K562 (cell line): ENCODE measurements at regions not wholly inside any gene's neighbourhood (a gene's known extent, or its start where the extent isn't known, plus 50 kb on each side); places are given as distances from the start of the nearest gene placed in this dataset.

Experiments used
- BDP1 ChIP-seq: IDR thresholded peaks from 3 replicates; pipeline ENCODE4 v1.6.1; 2011; ENCODE audit not compliant: insufficient read length, insufficient read depth
- CHD2 ChIP-seq: IDR thresholded peaks from 2 replicates; pipeline ENCODE4 v1.6.1; 2011; ENCODE audit warnings: low read depth, low read length
- HNRNPL ChIP-seq: fragments of 200-400 bp; formaldehyde crosslinking; IDR thresholded peaks from 2 replicates; pipeline ENCODE4 v1.6.1; 2017; ENCODE audit warnings: low read depth, mild to moderate bottlenecking, low read length
- POLR2A ChIP-seq: fragments of 450-650 bp; conservative IDR thresholded peaks from 2 replicates; pipeline ENCODE4 v1.6.1; 2016
- POLR2AphosphoS5 ChIP-seq: IDR thresholded peaks from 2 replicates; pipeline ENCODE4 v1.6.1; 2011; ENCODE audit warnings: mild to moderate bottlenecking, low read depth, low read length, moderate library complexity; ENCODE audit not compliant: control insufficient read depth, insufficient read depth
- YY1 ChIP-seq, 3 experiments: IDR thresholded peaks; 2 replicates each; pipeline ENCODE4 v1.6.1; 2011; ENCODE audit warnings: low read length in 2 of 3, mild to moderate bottlenecking in 2 of 3, moderate library complexity in 2 of 3, borderline replicate concordance in 1 of 3, control low read depth in 1 of 3, low read depth in 1 of 3; ENCODE audit not compliant: insufficient read depth in 3 of 3, insufficient replicate concordance in 2 of 3, control insufficient read depth in 1 of 3, insufficient read length in 1 of 3; ENCODE audit errors: extremely low read depth in 1 of 3
- ZKSCAN8 ChIP-seq: fragments of 200-800 bp; sonication (Bioruptor generic); IDR thresholded peaks from 2 replicates; pipeline ENCODE4 v1.6.1; 2016; ENCODE audit warnings: missing genetic modification characterization, missing compliant biosample characterization
- ZNF197 ChIP-seq: fragments of 200-800 bp; sonication (Bioruptor generic); IDR thresholded peaks from 2 replicates; pipeline ENCODE4 v1.6.1; 2016; ENCODE audit warnings: low read depth, missing genetic modification characterization, missing compliant biosample characterization
- TF ChIP-seq, protein P1 (sequence below), 3 experiments: IDR thresholded peaks in 2 of 3; conservative IDR thresholded peaks in 1 of 3; 2 replicates each; pipeline ENCODE4 v1.5.1; 2011 to 2012; ENCODE audit warnings: low read length in 3 of 3, mild to moderate bottlenecking in 3 of 3, control low read depth in 2 of 3, improper control_type of control experiment in 1 of 3, inconsistent platforms in 1 of 3, low read depth in 1 of 3, mixed read lengths in 1 of 3, moderate library complexity in 1 of 3; ENCODE audit not compliant: insufficient read depth in 2 of 3
- TF ChIP-seq, protein P2 (sequence below): sonication (generic); formaldehyde crosslinking; IDR thresholded peaks from 2 replicates; pipeline ENCODE4 v1.8.0; 2023; ENCODE audit warnings: missing genetic modification reagents, mild to moderate bottlenecking, borderline replicate concordance

DNA sequence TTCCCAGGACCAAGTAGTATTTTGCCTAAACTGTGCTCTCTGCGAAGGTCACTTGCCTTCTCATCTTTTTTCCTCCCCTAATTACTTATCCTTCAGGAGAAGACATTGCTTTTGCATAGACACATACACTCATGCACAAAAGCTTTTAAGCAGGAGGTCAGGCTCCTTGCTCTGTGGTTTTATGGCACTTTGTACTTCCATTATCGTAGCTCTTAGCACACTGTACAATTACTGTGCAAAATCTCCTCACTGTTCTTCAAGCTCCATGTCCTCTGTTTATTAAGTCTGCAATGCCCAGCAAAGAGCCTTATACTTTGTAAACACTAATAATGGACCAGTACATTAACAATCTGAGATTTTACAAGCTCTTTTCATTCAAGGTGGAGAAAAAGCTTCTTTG is 188.4 kb upstream of the GNPDA2 start:
- no peak for TF ChIP-seq HNRNPL
- TF ChIP-seq, protein P1, sequence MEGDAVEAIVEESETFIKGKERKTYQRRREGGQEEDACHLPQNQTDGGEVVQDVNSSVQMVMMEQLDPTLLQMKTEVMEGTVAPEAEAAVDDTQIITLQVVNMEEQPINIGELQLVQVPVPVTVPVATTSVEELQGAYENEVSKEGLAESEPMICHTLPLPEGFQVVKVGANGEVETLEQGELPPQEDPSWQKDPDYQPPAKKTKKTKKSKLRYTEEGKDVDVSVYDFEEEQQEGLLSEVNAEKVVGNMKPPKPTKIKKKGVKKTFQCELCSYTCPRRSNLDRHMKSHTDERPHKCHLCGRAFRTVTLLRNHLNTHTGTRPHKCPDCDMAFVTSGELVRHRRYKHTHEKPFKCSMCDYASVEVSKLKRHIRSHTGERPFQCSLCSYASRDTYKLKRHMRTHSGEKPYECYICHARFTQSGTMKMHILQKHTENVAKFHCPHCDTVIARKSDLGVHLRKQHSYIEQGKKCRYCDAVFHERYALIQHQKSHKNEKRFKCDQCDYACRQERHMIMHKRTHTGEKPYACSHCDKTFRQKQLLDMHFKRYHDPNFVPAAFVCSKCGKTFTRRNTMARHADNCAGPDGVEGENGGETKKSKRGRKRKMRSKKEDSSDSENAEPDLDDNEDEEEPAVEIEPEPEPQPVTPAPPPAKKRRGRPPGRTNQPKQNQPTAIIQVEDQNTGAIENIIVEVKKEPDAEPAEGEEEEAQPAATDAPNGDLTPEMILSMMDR (IDR thresholded peaks at IDR 0.05 in 2 of 3, conservative IDR thresholded peaks at IDR 0.05 in 1 of 3; ENCODE audit: insufficient read depth in 2 of 3, low read depth in 1 of 3, low read length in 3 of 3), result no peak
- TF ChIP-seq BDP1, result no peak
- no peak for TF ChIP-seq POLR2AphosphoS5
- TF ChIP-seq, protein P2, sequence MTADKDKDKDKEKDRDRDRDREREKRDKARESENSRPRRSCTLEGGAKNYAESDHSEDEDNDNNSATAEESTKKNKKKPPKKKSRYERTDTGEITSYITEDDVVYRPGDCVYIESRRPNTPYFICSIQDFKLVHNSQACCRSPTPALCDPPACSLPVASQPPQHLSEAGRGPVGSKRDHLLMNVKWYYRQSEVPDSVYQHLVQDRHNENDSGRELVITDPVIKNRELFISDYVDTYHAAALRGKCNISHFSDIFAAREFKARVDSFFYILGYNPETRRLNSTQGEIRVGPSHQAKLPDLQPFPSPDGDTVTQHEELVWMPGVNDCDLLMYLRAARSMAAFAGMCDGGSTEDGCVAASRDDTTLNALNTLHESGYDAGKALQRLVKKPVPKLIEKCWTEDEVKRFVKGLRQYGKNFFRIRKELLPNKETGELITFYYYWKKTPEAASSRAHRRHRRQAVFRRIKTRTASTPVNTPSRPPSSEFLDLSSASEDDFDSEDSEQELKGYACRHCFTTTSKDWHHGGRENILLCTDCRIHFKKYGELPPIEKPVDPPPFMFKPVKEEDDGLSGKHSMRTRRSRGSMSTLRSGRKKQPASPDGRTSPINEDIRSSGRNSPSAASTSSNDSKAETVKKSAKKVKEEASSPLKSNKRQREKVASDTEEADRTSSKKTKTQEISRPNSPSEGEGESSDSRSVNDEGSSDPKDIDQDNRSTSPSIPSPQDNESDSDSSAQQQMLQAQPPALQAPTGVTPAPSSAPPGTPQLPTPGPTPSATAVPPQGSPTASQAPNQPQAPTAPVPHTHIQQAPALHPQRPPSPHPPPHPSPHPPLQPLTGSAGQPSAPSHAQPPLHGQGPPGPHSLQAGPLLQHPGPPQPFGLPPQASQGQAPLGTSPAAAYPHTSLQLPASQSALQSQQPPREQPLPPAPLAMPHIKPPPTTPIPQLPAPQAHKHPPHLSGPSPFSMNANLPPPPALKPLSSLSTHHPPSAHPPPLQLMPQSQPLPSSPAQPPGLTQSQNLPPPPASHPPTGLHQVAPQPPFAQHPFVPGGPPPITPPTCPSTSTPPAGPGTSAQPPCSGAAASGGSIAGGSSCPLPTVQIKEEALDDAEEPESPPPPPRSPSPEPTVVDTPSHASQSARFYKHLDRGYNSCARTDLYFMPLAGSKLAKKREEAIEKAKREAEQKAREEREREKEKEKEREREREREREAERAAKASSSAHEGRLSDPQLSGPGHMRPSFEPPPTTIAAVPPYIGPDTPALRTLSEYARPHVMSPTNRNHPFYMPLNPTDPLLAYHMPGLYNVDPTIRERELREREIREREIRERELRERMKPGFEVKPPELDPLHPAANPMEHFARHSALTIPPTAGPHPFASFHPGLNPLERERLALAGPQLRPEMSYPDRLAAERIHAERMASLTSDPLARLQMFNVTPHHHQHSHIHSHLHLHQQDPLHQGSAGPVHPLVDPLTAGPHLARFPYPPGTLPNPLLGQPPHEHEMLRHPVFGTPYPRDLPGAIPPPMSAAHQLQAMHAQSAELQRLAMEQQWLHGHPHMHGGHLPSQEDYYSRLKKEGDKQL, result no peak
- no peak for TF ChIP-seq CHD2
- TF ChIP-seq POLR2A, result no peak
- no peak for TF ChIP-seq ZKSCAN8
- TF ChIP-seq ZNF197 (CRISPR knock-in tag), result no peak
- TF ChIP-seq YY1 (IDR thresholded peaks at IDR 0.05; ENCODE audit: borderline replicate concordance in 1 of 3, control insufficient read depth in 1 of 3, extremely low read depth in 1 of 3, insufficient read depth in 3 of 3, insufficient read length in 1 of 3, insufficient replicate concordance in 2 of 3, low read depth in 1 of 3, low read length in 2 of 3), result no peak
